Natural killer cell treated with Interleukin-12 subunit alpha and Interleukin-12 subunit beta and Interleukin-15 and Interleukin-18, amount 100 ng/mL, for 72 hours (primary cell): ENCODE measurements at regions not wholly inside any gene's neighbourhood (a gene's known extent, or its start where the extent isn't known, plus 50 kb on each side); places are given as distances from the start of the nearest gene placed in this dataset.
"Not testable (repeated sequence)": the region's sequence is repeated elsewhere in the genome, so short reads cannot be mapped to it uniquely, and the experiment has no call there.

Experiments
- ATAC-seq, 2 donors: fragments of 150-1000 bp; cut with Tn5 transposase in 1 of 2; sonication (Bioruptor Pico), chemical (Tn5 transposase) in 1 of 2; 2 replicates each; pipeline ENCODE4 v1.10.0; 2021
- DNase-seq: peaks from one replicate; pipeline ENCODE4 v3.0.0; 2022; ENCODE audit warnings: low spot score
- H3K27ac Mint-ChIP-seq, 2 donors: 1 replicate in 1 of 2; 2 replicates in 1 of 2; pipeline ENCODE4 v1.8.0; 2022; ENCODE audit warnings: mixed read lengths in 2 of 2, mild to moderate bottlenecking in 1 of 2, moderate library complexity in 1 of 2
- H3K27me3 Mint-ChIP-seq, 2 donors: 1 replicate in 1 of 2; 2 replicates in 1 of 2; pipeline ENCODE4 v1.8.0; 2022; ENCODE audit warnings: mixed read lengths in 2 of 2
- H3K36me3 Mint-ChIP-seq: one replicate; pipeline ENCODE4 v1.8.0; 2022; ENCODE audit warnings: mixed read lengths
- H3K4me1 Mint-ChIP-seq, 2 donors: 1 replicate in 1 of 2; 2 replicates in 1 of 2; pipeline ENCODE4 v1.8.0; 2022; ENCODE audit warnings: low read depth in 2 of 2, mixed read lengths in 2 of 2, mild to moderate bottlenecking in 1 of 2
- H3K4me3 Mint-ChIP-seq: one replicate; pipeline ENCODE4 v1.8.0; 2022; ENCODE audit warnings: mixed read lengths
- H3K9me3 Mint-ChIP-seq: 2 replicates; pipeline ENCODE4 v1.8.0; 2022; ENCODE audit warnings: mixed read lengths

- ATAC-seq (no peak), DNase-seq (no peak)
- Mint-ChIP-seq H3K9me3 (peaks cover 15% of the 10 kb centered on the region), H3K4me1 (no peaks in the 10 kb centered on the region), H3K27me3 (no peaks in the 10 kb centered on the region), H3K27ac (no peak overlapping the region), H3K4me3 (no peak overlapping the region), H3K36me3 (peaks cover 5% of the 10 kb centered on the region)
Observed at GRCh38 chr3:82202269-82202668, 440.8 kb upstream of the GBE1 start.

GRCh38 chr3:82201316-82201715 lies 439.9 kb upstream of the GBE1 start:
- peaks cover 5% of the 10 kb centered on the region for H3K36me3 Mint-ChIP-seq
- H3K9me3 Mint-ChIP-seq = peaks cover 20% of the 10 kb centered on the region
- ATAC-seq = no peak
- no peaks in the 10 kb centered on the region for H3K4me1 Mint-ChIP-seq
- no peak for DNase-seq
- no peaks in the 10 kb centered on the region for H3K27me3 Mint-ChIP-seq
- H3K27ac Mint-ChIP-seq = no peak overlapping the region
- no peak overlapping the region for H3K4me3 Mint-ChIP-seq

- DNase-seq = no peak
- H3K36me3 Mint-ChIP-seq = peaks cover 1% of the 10 kb centered on the region
- no peak for ATAC-seq
- H3K4me3 Mint-ChIP-seq = no peak overlapping the region
- H3K4me1 Mint-ChIP-seq = no peaks in the 10 kb centered on the region
- no peaks in the 10 kb centered on the region for H3K27me3 Mint-ChIP-seq
- peaks cover 18% of the 10 kb centered on the region for H3K9me3 Mint-ChIP-seq
- no peak overlapping the region for H3K27ac Mint-ChIP-seq
Observed at GRCh38 chr3:82198009-82198408, 436.6 kb upstream of the GBE1 start.

GRCh38 chr3:82196645-82197044 lies 435.2 kb upstream of the GBE1 start:
- Mint-ChIP-seq H3K27ac (no peak overlapping the region), H3K4me3 (no peak overlapping the region), H3K9me3 (peaks cover 19% of the 10 kb centered on the region), H3K27me3 (no peaks in the 10 kb centered on the region), H3K4me1 (no peaks in the 10 kb centered on the region), H3K36me3 (peaks cover 4% of the 10 kb centered on the region)
- no peak for ATAC-seq
- no peak for DNase-seq

- Mint-ChIP-seq H3K27me3 (no peaks in the 10 kb centered on the region), H3K27ac (no peak overlapping the region), H3K4me3 (no peak overlapping the region), H3K9me3 (peaks cover 16% of the 10 kb centered on the region), H3K36me3 (peaks cover 4% of the 10 kb centered on the region), H3K4me1 (no peaks in the 10 kb centered on the region)
- ATAC-seq = no peak
- no peak for DNase-seq
Observed at GRCh38 chr3:82194870-82195269, 433.4 kb upstream of the GBE1 start.

GRCh38 chr3:82186017-82186416 lies 424.6 kb upstream of the GBE1 start:
- no peak overlapping the region for H3K27ac Mint-ChIP-seq
- H3K4me1 Mint-ChIP-seq = no peaks in the 10 kb centered on the region
- no peaks in the 10 kb centered on the region for H3K27me3 Mint-ChIP-seq
- no peaks in the 10 kb centered on the region for H3K36me3 Mint-ChIP-seq
- no peak overlapping the region for H3K4me3 Mint-ChIP-seq
- DNase-seq (no peak), ATAC-seq (no peak)
- no peaks in the 10 kb centered on the region for H3K9me3 Mint-ChIP-seq

GRCh38 chr3:82179291-82179690 lies 417.8 kb upstream of the GBE1 start:
- ATAC-seq = no peak
- Mint-ChIP-seq H3K4me3 (no peak overlapping the region), H3K36me3 (no peaks in the 10 kb centered on the region), H3K27ac (no peak overlapping the region), H3K9me3 (no peaks in the 10 kb centered on the region), H3K27me3 (no peaks in the 10 kb centered on the region), H3K4me1 (no peaks in the 10 kb centered on the region)
- DNase-seq = no peak

GRCh38 chr3:82178291-82178690 lies 416.8 kb upstream of the GBE1 start:
- Mint-ChIP-seq H3K27ac (no peak overlapping the region), H3K27me3 (no peaks in the 10 kb centered on the region), H3K4me1 (no peaks in the 10 kb centered on the region), H3K36me3 (no peaks in the 10 kb centered on the region), H3K4me3 (no peak overlapping the region), H3K9me3 (peaks cover 2% of the 10 kb centered on the region)
- DNase-seq (no peak), ATAC-seq (no peak)

GRCh38 chr3:82177774-82178173 lies 416.3 kb upstream of the GBE1 start:
- no peak overlapping the region for H3K4me3 Mint-ChIP-seq
- H3K4me1 Mint-ChIP-seq = no peaks in the 10 kb centered on the region
- H3K9me3 Mint-ChIP-seq = peaks cover 3% of the 10 kb centered on the region
- DNase-seq (no peak), ATAC-seq (no peak)
- no peak overlapping the region for H3K27ac Mint-ChIP-seq
- H3K36me3 Mint-ChIP-seq = no peaks in the 10 kb centered on the region
- no peaks in the 10 kb centered on the region for H3K27me3 Mint-ChIP-seq

GRCh38 chr3:82165266-82165665 lies 403.8 kb upstream of the GBE1 start:
- Mint-ChIP-seq H3K4me3 (no peak overlapping the region), H3K9me3 (peaks cover 7% of the 10 kb centered on the region), H3K4me1 (no peaks in the 10 kb centered on the region), H3K27me3 (no peaks in the 10 kb centered on the region), H3K27ac (no peak overlapping the region), H3K36me3 (no peaks in the 10 kb centered on the region)
- DNase-seq = no peak
- no peak for ATAC-seq

GRCh38 chr3:82163907-82164520 lies 402.6 kb upstream of the GBE1 start:
- Mint-ChIP-seq H3K27ac (no peak overlapping the region), H3K4me3 (no peak overlapping the region), H3K27me3 (no peaks in the 10 kb centered on the region), H3K36me3 (no peaks in the 10 kb centered on the region), H3K4me1 (no peaks in the 10 kb centered on the region), H3K9me3 (peaks cover 7% of the 10 kb centered on the region)
- no peak for DNase-seq
- no peak for ATAC-seq

- H3K36me3 Mint-ChIP-seq = peaks cover 4% of the 10 kb centered on the region
- H3K27ac Mint-ChIP-seq = no peak overlapping the region
- no peak for DNase-seq
- no peak overlapping the region for H3K4me3 Mint-ChIP-seq
- ATAC-seq = no peak
- H3K27me3 Mint-ChIP-seq = no peaks in the 10 kb centered on the region
- peaks cover 12% of the 10 kb centered on the region for H3K9me3 Mint-ChIP-seq
- no peaks in the 10 kb centered on the region for H3K4me1 Mint-ChIP-seq
Observed at GRCh38 chr3:82157952-82158351, 396.5 kb upstream of the GBE1 start.

- not testable (repeated sequence) for H3K27me3 Mint-ChIP-seq, H3K36me3 Mint-ChIP-seq, H3K4me3 Mint-ChIP-seq, H3K9me3 Mint-ChIP-seq, H3K4me1 Mint-ChIP-seq, H3K27ac Mint-ChIP-seq, DNase-seq, ATAC-seq
Observed at GRCh38 chr3:82153892-82154291, 392.4 kb upstream of the GBE1 start.

GRCh38 chr3:82145742-82146141 lies 384.3 kb upstream of the GBE1 start:
- Mint-ChIP-seq H3K27ac (no peak overlapping the region), H3K27me3 (no peaks in the 10 kb centered on the region), H3K9me3 (peaks cover 2% of the 10 kb centered on the region), H3K4me1 (no peaks in the 10 kb centered on the region), H3K36me3 (no peaks in the 10 kb centered on the region), H3K4me3 (no peak overlapping the region)
- ATAC-seq (no peak), DNase-seq (no peak)

GRCh38 chr3:82144811-82145210 lies 383.4 kb upstream of the GBE1 start:
- no peaks in the 10 kb centered on the region for H3K36me3 Mint-ChIP-seq
- no peaks in the 10 kb centered on the region for H3K27me3 Mint-ChIP-seq
- ATAC-seq (no peak), DNase-seq (no peak)
- H3K4me1 Mint-ChIP-seq = no peaks in the 10 kb centered on the region
- no peak overlapping the region for H3K27ac Mint-ChIP-seq
- H3K9me3 Mint-ChIP-seq = peaks cover 2% of the 10 kb centered on the region
- no peak overlapping the region for H3K4me3 Mint-ChIP-seq
